Epithelial cell of proximal tubule (primary cell): ENCODE measurements at regions not wholly inside any gene's neighbourhood (a gene's known extent, or its start where the extent isn't known, plus 50 kb on each side); places are given as distances from the start of the nearest gene placed in this dataset.

Experiments used
- DNase-seq: peaks from one replicate; pipeline ENCODE4 v3.0.0-alpha.2; 2011; ENCODE audit warnings: low read depth
- H3K4me3 ChIP-seq: 2 replicates; pipeline ENCODE4 v1.5.1; 2011; ENCODE audit warnings: low read depth, mild to moderate bottlenecking, low read length
- CTCF ChIP-seq: conservative IDR thresholded peaks from 2 replicates; pipeline ENCODE4 v1.5.1; 2012; ENCODE audit warnings: low read depth, mild to moderate bottlenecking, low read length

- no peak for DNase-seq
- TF ChIP-seq CTCF: no peak
- no peak overlapping the region for H3K4me3 ChIP-seq
Measured at GRCh38 chr9:88725300-88726019, 190.5 kb downstream of the NXNL2 start.

GRCh38 chr9:88726803-88727202 lies 191.8 kb downstream of the NXNL2 start:
- DNase-seq: no peak
- no peak for TF ChIP-seq CTCF
- no peak overlapping the region for H3K4me3 ChIP-seq

- DNase-seq: no peak
- H3K4me3 ChIP-seq: no peak overlapping the region
- TF ChIP-seq CTCF: no peak
Measured at GRCh38 chr9:88730780-88731179, 195.8 kb downstream of the NXNL2 start.

GRCh38 chr9:88732128-88732527 lies 197.2 kb downstream of the NXNL2 start:
- no peak for TF ChIP-seq CTCF
- peak; percentile 57 for DNase-seq
- no peak overlapping the region for H3K4me3 ChIP-seq

GRCh38 chr9:88733651-88734421 lies 198.9 kb downstream of the NXNL2 start:
- TF ChIP-seq CTCF: no peak
- no peak for DNase-seq
- H3K4me3 ChIP-seq: no peak overlapping the region

GRCh38 chr9:88734527-88734926 lies 199.5 kb downstream of the NXNL2 start:
- no peak overlapping the region for H3K4me3 ChIP-seq
- no peak for DNase-seq
- no peak for TF ChIP-seq CTCF
